ENCODE measurements at regions not wholly inside any gene's neighbourhood (a gene's known extent, or its start where the extent isn't known, plus 50 kb on each side); places are given as distances from the start of the nearest gene placed in this dataset.

DNA sequence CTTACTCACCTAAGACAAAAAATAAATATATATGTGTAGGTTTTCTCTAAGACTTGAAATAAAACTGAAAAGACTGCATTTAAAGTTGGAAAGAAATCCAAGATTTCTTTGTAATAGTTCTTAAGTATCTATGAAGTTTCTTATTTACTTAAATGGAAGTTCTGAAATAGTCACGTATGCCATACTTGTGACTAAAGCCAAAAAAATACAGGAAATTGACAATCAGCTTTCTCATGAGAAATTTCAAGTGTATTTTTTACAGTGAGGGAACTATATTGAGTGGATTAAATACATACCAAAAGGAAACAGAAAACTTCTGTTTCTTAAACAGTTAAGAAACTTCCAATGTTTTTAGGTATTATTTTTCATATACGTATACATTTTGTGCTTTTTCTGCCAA, 188.1 kb downstream of the DPY19L2 start:
- TF ChIP-seq, protein P1, sequence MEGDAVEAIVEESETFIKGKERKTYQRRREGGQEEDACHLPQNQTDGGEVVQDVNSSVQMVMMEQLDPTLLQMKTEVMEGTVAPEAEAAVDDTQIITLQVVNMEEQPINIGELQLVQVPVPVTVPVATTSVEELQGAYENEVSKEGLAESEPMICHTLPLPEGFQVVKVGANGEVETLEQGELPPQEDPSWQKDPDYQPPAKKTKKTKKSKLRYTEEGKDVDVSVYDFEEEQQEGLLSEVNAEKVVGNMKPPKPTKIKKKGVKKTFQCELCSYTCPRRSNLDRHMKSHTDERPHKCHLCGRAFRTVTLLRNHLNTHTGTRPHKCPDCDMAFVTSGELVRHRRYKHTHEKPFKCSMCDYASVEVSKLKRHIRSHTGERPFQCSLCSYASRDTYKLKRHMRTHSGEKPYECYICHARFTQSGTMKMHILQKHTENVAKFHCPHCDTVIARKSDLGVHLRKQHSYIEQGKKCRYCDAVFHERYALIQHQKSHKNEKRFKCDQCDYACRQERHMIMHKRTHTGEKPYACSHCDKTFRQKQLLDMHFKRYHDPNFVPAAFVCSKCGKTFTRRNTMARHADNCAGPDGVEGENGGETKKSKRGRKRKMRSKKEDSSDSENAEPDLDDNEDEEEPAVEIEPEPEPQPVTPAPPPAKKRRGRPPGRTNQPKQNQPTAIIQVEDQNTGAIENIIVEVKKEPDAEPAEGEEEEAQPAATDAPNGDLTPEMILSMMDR (IDR thresholded peaks at IDR 0.05), result no peak
- TF ChIP-seq POLR2A (IDR thresholded peaks at IDR 0.05) (no peak), POLR2AphosphoS5 (IDR thresholded peaks at IDR 0.05) (no peak)

Data from suprapubic skin (tissue), 4 donors.